ENCODE measurements at regions not wholly inside any gene's neighbourhood (a gene's known extent, or its start where the extent isn't known, plus 50 kb on each side); places are given as distances from the start of the nearest gene placed in this dataset.

DNA sequence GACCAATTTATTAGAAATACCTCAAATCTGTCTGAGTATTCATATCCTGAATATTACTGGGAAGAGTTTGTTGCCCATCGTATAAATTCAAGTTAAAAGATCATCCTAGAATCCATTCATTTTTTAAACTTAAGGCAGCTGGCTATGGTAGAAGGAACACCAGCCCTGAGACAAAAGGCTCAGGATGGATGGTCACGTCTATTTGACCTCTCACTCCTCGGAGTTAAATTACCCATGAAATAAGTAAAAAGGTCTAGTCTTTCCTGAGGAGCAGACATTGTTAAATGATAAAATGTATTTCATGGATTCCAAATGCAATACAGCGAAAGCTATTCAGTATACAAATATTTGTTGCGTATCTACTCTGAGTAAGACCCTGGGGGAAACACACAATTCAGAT lies 826.0 kb upstream of the LRATD1 start:
- no peak for TF ChIP-seq CTCF (IDR thresholded peaks at IDR 0.05)
- TF ChIP-seq POLR2A (IDR thresholded peaks at IDR 0.05) = no peak

All from body of pancreas (tissue), 4 donors.